ENCODE measurements at regions not wholly inside any gene's neighbourhood (a gene's known extent, or its start where the extent isn't known, plus 50 kb on each side); places are given as distances from the start of the nearest gene placed in this dataset.

- TF ChIP-seq CTCF (IDR thresholded peaks at IDR 0.05) (no peak), POLR2AphosphoS5 (IDR thresholded peaks at IDR 0.05) (no peak), EP300 (IDR thresholded peaks at IDR 0.05; ENCODE audit: low read depth) (no peak), POLR2A (IDR thresholded peaks at IDR 0.05) (no peak)
These were observed 128.3 kb upstream of the MOCS2 start for GRCh38 chr5:53237876-53238275.
